IPS-20b (cell line): ENCODE measurements at regions not wholly inside any gene's neighbourhood (a gene's known extent, or its start where the extent isn't known, plus 50 kb on each side); places are given as distances from the start of the nearest gene placed in this dataset.

Source experiments
- H3K27ac ChIP-seq: one replicate; pipeline ENCODE4 v1.5.1; 2013; ENCODE audit warnings: low read length
- H3K27me3 ChIP-seq: 2 replicates; pipeline ENCODE4 v1.6.1; 2013; ENCODE audit warnings: mild to moderate bottlenecking, low read length, inconsistent platforms; ENCODE audit not compliant: insufficient read depth
- H3K36me3 ChIP-seq: 2 replicates; pipeline ENCODE4 v1.6.1; 2013; ENCODE audit warnings: low read depth, mild to moderate bottlenecking, inconsistent platforms, low read length, moderate library complexity; ENCODE audit not compliant: insufficient read depth
- H3K4me1 ChIP-seq: 2 replicates; pipeline ENCODE4 v1.6.1; 2013; ENCODE audit warnings: mild to moderate bottlenecking, control low read depth, inconsistent platforms, low read length, moderate library complexity; ENCODE audit not compliant: insufficient read depth
- H3K4me3 ChIP-seq: 2 replicates; pipeline ENCODE4 v1.5.1; 2013; ENCODE audit warnings: mild to moderate bottlenecking, low read length, inconsistent platforms
- H3K9ac ChIP-seq: 2 replicates; pipeline ENCODE4 v1.6.1; 2013; ENCODE audit warnings: low read depth, mild to moderate bottlenecking, inconsistent platforms, low read length, moderate library complexity
- H3K9me3 ChIP-seq: 2 replicates; pipeline ENCODE4 v1.6.1; 2013; ENCODE audit warnings: mild to moderate bottlenecking, low read depth, low read length, inconsistent platforms; ENCODE audit not compliant: insufficient read depth

- no peaks in the 10 kb centered on the region for H3K27me3 ChIP-seq
- no peak overlapping the region for H3K4me3 ChIP-seq
- H3K27ac ChIP-seq, result no peak overlapping the region
- peaks cover 4% of the 10 kb centered on the region; the same call in 1 of the 2 replicates for H3K4me1 ChIP-seq
- no peaks in the 10 kb centered on the region for H3K36me3 ChIP-seq
- no peak overlapping the region for H3K9ac ChIP-seq
- H3K9me3 ChIP-seq, result no peaks in the 10 kb centered on the region
These were observed 158.2 kb upstream of the C14orf180 start for GRCh38 chr14:104421401-104421821.

DNA sequence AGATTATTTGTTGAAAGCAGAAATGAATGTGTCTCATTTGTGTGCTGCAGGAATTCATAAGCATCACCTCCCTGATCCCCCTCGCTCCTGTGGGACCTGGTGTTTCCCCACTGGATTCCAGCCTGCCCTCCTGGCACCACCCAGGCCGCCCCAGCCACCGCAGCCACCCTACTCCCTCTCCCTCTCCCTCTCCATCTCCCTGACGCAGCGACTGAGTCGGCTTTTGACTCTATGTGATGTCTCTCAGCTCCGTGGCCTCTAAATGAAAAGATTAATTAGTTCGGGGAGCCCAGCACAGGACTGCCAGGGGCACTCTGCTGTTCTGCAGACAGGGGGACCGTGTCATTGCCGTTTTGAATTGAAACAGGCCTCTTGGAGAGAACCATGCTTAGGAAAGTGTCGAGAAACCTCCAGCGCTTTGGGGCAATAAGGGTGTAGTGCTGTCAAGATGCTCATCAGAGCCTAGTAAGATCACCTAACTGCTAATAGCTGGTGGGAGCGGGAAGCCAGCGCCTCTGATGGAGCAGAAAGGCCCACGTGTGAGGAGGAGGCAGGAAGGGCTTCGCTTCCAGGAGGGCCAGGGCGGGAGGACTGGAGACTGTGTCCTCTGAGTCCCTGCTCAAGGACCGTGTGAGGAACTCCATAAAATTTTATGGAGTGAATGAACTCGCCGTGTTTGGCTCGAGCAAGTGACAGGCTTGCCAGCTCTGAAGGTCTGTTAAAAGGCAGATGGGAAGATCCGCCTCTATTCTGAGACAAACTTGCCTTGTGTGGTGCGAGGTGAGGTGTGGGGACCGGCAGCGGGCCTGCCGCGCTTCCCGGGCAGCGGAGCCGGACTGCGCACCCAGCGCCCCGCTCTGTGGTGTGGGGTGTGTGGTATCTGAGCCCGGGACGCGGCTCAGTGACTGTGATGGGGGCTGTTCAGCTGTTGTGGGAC, 157.4 kb upstream of the C14orf180 start:
- Histone ChIP-seq H3K9me3 (no peaks in the 10 kb centered on the region), H3K27me3 (no peaks in the 10 kb centered on the region), H3K4me3 (no peak overlapping the region), H3K36me3 (no peaks in the 10 kb centered on the region), H3K9ac (no peak overlapping the region), H3K27ac (no peak overlapping the region), H3K4me1 (peaks cover 4% of the 10 kb centered on the region; the same call in 1 of the 2 replicates)

GRCh38 chr14:104422837-104423681, 156.5 kb upstream of the C14orf180 start:
- no peaks in the 10 kb centered on the region for H3K36me3 ChIP-seq
- no peak overlapping the region for H3K9ac ChIP-seq
- H3K27ac ChIP-seq, result no peak overlapping the region
- H3K4me1 ChIP-seq, result peaks cover 4% of the 10 kb centered on the region; the same call in 1 of the 2 replicates
- no peaks in the 10 kb centered on the region for H3K9me3 ChIP-seq
- H3K27me3 ChIP-seq, result no peaks in the 10 kb centered on the region
- H3K4me3 ChIP-seq, result no peak overlapping the region

DNA sequence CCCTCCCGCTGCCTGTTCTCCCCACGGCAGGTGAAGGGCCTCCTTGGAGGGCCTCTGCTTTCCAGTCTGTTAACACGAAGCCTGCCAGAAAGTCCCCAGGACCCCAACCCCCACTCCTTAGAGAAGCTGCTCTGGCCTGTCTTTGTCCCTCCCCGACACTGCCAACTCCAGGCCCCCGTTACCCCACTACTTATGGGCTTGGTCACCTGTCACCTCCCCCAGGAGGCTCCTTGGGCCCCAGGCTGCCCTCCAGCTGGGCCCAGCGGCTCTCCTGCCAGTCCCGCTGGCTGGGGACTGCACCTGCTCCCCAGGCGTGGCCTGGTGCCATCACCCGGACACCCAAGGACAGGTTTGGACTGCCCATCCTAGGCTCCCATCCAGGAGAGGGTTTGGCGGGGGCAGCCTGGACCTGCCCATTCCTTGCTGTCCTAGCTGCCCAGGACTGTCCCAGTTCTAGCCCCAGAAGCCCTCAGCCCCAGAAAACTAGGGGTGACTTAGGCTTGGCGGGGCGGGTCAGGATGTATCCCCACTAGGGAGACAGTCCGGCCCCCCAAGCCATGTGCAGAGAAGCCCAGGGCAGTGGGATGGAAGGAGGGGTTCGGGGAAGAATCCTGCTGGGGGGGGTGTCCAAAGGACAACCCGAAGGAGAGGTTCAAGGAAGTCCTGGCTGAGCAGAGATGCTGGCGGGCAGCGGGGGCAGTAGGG, 155.7 kb upstream of the C14orf180 start:
- H3K4me1 ChIP-seq, result peaks cover 4% of the 10 kb centered on the region; the same call in 1 of the 2 replicates
- H3K4me3 ChIP-seq, result no peak overlapping the region
- H3K36me3 ChIP-seq, result no peaks in the 10 kb centered on the region
- H3K27me3 ChIP-seq, result no peaks in the 10 kb centered on the region
- H3K27ac ChIP-seq, result no peak overlapping the region
- H3K9ac ChIP-seq, result no peak overlapping the region
- H3K9me3 ChIP-seq, result no peaks in the 10 kb centered on the region

DNA sequence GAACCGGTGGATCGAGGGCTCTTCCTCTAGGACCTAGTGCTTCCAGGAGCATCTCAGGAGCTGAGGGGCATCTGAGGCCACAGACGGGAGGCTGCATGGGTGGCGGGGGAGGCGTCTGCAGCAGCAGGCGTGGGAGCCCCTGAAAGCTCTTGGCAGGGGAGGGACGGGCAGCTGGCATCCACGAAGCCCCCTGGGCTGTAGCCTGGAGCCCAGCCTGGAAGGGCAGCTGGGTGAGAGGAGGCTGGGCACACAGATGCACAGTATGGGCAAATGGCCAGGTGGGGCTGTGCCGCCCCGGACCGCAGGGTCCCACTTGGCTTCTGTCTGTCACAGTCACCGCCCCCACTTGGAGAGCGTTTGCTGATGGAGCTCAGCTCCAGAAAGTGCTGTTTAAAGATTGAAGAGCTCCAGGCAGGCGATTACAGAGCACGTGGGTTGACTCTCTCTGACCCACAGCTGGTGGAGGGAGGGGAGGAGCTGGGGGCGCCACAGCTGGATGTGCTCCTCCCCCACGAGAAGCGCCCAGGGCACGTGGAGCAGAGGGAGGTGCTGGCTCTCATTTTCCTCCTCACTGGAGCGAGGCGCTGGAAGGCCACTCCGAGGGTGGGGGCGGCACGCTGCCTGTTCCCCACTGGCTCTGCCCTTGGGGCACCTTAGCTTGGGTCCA, 155.0 kb upstream of the C14orf180 start:
- Histone ChIP-seq H3K4me3 (no peak overlapping the region), H3K27me3 (no peaks in the 10 kb centered on the region), H3K9me3 (no peaks in the 10 kb centered on the region), H3K36me3 (no peaks in the 10 kb centered on the region), H3K4me1 (0 out of 2 replicates have a peak, but pooled peaks cover 4% of the 10 kb centered on the region), H3K27ac (no peak overlapping the region), H3K9ac (no peak overlapping the region)

DNA sequence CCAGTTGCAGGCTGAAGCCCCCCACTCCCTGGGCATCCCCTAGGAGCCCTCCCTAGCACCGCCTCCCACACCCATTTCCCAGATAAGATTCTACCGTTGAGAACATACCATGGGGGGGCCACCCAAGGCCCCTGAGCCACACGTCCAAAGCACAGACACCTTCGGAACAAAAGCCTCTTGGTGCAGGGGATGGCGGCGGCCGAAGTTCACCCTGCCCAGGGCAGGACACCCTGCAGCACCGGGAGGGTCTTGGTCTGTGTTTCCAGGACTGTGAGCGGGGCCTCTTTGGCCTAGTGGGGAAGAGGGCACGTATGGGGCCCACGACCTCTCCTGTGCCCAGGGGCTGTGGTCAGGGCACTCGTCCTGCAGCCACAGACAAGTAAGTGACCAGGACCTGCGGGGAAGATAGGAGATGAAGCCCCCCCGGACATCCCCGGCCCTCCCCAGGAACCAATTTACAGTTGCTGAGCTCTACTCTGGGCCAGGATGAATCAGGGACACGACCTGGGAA, 154.3 kb upstream of the C14orf180 start:
- no peaks in the 10 kb centered on the region for H3K27me3 ChIP-seq
- no peaks in the 10 kb centered on the region for H3K9me3 ChIP-seq
- no peaks in the 10 kb centered on the region for H3K36me3 ChIP-seq
- H3K4me1 ChIP-seq, result 0 out of 2 replicates have a peak, but pooled peaks cover 1% of the 10 kb centered on the region
- H3K27ac ChIP-seq, result no peak overlapping the region
- H3K9ac ChIP-seq, result no peak overlapping the region
- no peak overlapping the region for H3K4me3 ChIP-seq

GRCh38 chr14:104425763-104426646, 153.6 kb upstream of the C14orf180 start:
- H3K9ac ChIP-seq, result no peak overlapping the region
- H3K36me3 ChIP-seq, result no peaks in the 10 kb centered on the region
- no peaks in the 10 kb centered on the region for H3K9me3 ChIP-seq
- H3K4me3 ChIP-seq, result no peak overlapping the region
- H3K4me1 ChIP-seq, result no peaks in the 10 kb centered on the region
- H3K27ac ChIP-seq, result no peak overlapping the region
- H3K27me3 ChIP-seq, result no peaks in the 10 kb centered on the region

- Histone ChIP-seq H3K36me3 (no peaks in the 10 kb centered on the region), H3K4me1 (no peaks in the 10 kb centered on the region), H3K9ac (no peak overlapping the region), H3K27me3 (no peaks in the 10 kb centered on the region), H3K4me3 (no peak overlapping the region), H3K27ac (no peak overlapping the region), H3K9me3 (no peaks in the 10 kb centered on the region)
These were observed 152.3 kb upstream of the C14orf180 start for GRCh38 chr14:104427131-104427851.

DNA sequence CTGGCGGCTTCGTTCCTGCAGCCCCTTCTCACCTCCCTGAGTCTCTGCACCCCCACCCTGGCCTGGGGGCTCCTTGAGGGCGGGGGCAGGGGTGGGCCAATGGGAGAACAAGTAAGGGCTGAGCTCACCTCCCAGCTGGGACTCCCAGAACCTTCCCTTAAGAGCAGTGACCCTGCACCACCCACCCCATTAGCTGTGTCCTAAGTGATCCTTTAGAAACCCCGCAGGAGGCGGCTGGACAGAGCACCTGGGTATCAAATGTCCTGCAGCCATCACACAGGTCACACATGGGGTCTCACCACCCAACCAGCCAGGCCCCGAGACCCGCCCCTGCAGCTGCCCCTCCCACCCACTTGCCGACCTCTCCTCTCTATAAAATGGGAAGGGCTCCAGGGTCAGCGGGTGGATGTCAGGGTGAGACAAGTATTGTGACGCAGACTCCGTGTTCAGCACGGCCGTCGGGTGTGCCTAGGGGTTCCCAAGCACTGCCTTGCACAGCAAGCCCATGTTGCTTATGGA, 151.2 kb upstream of the C14orf180 start:
- H3K4me3 ChIP-seq, result no peak overlapping the region
- H3K9ac ChIP-seq, result no peak overlapping the region
- H3K36me3 ChIP-seq, result no peaks in the 10 kb centered on the region
- no peaks in the 10 kb centered on the region for H3K9me3 ChIP-seq
- no peaks in the 10 kb centered on the region for H3K27me3 ChIP-seq
- no peak overlapping the region for H3K27ac ChIP-seq
- H3K4me1 ChIP-seq, result no peaks in the 10 kb centered on the region

DNA sequence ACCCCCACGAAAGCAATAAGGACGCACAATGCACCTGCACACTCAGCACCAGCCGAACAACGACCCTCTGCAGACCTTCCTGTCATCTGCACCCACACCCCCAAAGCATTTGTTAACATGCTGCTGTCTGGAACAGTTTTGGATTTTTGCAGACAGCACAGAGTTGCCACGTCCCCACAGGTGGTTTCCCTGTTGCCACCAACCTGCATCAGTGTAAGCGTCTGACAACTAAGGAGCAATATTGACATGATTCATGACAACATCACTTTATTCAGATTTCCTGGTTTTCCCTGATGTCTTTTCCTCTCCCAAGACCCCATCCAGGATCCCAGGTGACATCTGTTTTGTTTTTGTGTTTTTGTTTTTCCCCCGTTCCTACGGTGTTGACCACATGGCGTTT, 150.7 kb upstream of the C14orf180 start:
- Histone ChIP-seq H3K27ac (no peak overlapping the region), H3K4me1 (no peaks in the 10 kb centered on the region), H3K36me3 (no peaks in the 10 kb centered on the region), H3K9ac (no peak overlapping the region), H3K4me3 (no peak overlapping the region), H3K27me3 (no peaks in the 10 kb centered on the region), H3K9me3 (no peaks in the 10 kb centered on the region)
